HG03196 (cell line): ENCODE measurements at regions not wholly inside any gene's neighbourhood (a gene's known extent, or its start where the extent isn't known, plus 50 kb on each side); places are given as distances from the start of the nearest gene placed in this dataset.

Source experiments
- ATAC-seq: cut with Tn5 transposase; IDR thresholded peaks from one replicate; pipeline ENCODE4 v1.9.1; 2021; ENCODE audit not compliant: unreplicated experiment

- no peak for ATAC-seq
These were observed 508.9 kb upstream of the MYT1L start for GRCh38 chr2:2839782-2840531.

- ATAC-seq = no peak
These were observed 508.3 kb upstream of the MYT1L start for GRCh38 chr2:2839393-2839781.

- ATAC-seq = no peak
These were observed 507.4 kb upstream of the MYT1L start for GRCh38 chr2:2838548-2838845.

- ATAC-seq = no peak
These were observed 506.9 kb upstream of the MYT1L start for GRCh38 chr2:2837746-2838547.

- no peak for ATAC-seq
These were observed 505.4 kb upstream of the MYT1L start for GRCh38 chr2:2836343-2837070.

GRCh38 chr2:2834516-2835254 lies 503.6 kb upstream of the MYT1L start:
- no peak for ATAC-seq

GRCh38 chr2:2834105-2834504 lies 503.0 kb upstream of the MYT1L start:
- ATAC-seq = no peak

- no peak for ATAC-seq
These were observed 501.6 kb upstream of the MYT1L start for GRCh38 chr2:2832657-2833056.

- no peak for ATAC-seq
These were observed 500.6 kb upstream of the MYT1L start for GRCh38 chr2:2831633-2832032.

- ATAC-seq = no peak
These were observed 499.5 kb upstream of the MYT1L start for GRCh38 chr2:2830576-2830975.

- no peak for ATAC-seq
These were observed 497.8 kb upstream of the MYT1L start for GRCh38 chr2:2828774-2829368.

GRCh38 chr2:2827761-2828221 lies 496.7 kb upstream of the MYT1L start:
- ATAC-seq = no peak

- ATAC-seq = no peak
These were observed 496.1 kb upstream of the MYT1L start for GRCh38 chr2:2827046-2827636.

- no peak for ATAC-seq
These were observed 495.5 kb upstream of the MYT1L start for GRCh38 chr2:2826621-2827020.

GRCh38 chr2:2826209-2826551 lies 495.1 kb upstream of the MYT1L start:
- ATAC-seq = no peak

- ATAC-seq = no peak
These were observed 494.6 kb upstream of the MYT1L start for GRCh38 chr2:2825516-2826208.

- ATAC-seq = no peak
These were observed 494.0 kb upstream of the MYT1L start for GRCh38 chr2:2825062-2825461.

GRCh38 chr2:2824588-2824987 lies 493.5 kb upstream of the MYT1L start:
- ATAC-seq = no peak

- ATAC-seq = no peak
These were observed 492.1 kb upstream of the MYT1L start for GRCh38 chr2:2823061-2823753.
